COLO829 (cell line): ENCODE measurements at regions not wholly inside any gene's neighbourhood (a gene's known extent, or its start where the extent isn't known, plus 50 kb on each side); places are given as distances from the start of the nearest gene placed in this dataset.

Source experiments
- DNase-seq: peaks from one replicate; pipeline ENCODE4 v3.0.0; 2012; ENCODE audit warnings: low spot score

DNA sequence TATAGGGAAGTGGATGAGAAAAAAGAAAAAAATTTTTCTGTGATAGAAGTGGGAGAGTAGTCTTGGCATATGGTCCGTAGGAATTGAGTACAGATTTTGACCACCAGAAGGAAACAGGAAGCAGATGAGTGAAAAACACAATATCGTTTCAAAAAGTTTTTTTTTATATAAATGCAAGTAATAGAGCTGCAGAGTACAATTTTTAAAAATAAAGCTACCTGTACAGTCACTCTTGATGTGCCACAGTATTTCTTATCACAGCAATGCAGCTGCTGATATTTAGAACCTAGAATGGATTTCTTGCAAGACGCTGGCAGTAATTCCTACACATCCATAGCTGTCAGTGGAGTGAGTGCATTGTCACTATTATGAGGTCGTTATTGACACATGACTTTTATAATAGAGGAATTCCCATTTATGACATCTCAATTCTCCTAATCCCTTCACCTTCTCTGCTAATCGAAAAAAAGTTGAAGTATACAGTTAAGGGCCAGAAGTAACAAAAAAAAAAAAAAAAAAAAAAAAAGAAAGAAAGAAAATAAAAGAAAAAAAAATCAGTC, 477.7 kb downstream of the TAF11L14 start:
- no peak for DNase-seq

DNA sequence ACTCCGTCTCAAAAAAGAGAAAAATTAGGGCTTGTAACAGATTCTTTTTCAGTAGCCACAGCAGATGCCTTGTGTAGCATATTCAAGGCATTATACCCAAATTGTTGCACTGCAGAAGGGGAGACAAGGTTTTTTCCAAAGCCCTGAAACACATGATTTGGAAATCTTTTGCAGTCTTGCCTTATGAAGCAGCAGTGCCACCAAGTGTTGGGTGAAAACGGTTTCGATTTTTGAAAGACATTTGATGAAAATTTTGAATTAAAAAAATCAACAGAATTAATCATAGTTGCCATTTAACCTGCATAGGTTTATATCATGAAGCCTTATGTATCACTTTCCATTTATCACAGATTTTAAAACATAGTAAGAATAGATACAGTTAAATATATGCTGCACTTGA, 479.5 kb downstream of the TAF11L14 start:
- DNase-seq: no peak

DNA sequence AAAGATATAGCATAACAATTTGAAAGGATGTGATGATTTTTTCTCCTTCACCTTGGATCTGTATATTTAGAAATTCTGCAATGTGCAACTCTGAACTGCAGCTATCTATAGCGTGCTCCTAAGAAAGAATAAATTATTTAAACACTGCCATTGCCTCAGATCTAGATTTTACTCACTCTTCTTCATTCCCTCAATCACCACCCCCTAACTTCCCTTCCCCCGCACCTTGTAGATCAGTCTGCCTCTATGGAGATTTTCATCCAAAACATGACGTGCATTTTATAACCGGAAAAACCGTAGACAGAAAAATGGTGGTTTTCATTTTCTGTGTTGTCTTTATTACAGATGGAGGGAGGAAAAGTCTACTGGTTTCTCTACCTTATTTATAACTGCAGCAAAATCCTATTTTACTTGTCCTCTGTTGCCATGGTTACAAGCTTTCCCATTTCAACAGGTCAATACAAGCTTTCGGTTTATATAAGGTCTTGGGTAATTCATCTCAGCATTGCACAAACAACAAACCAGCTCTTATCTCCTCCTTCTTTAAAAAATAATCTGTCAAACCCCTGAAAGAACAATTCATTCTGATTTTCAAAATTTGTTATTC, 480.0 kb downstream of the TAF11L14 start:
- no peak for DNase-seq

DNA sequence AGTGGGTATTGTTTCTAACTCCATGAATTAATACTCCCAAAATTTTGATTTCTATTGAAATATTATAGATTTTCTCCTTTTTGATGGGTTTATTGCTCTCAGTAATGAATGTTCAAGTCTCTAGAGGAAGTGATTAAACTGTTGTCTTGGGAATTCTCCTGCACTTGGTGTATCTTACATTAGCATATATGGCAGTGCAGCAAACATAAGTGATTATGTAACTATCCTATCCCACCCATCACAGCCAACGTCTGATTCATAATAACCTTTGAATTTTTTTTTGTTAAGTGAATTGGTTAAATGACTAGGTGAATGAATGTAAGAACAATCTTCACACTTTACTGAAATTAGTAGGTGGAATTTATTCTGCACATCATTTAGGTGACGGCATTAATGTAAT, 483.7 kb downstream of the TAF11L14 start:
- no peak for DNase-seq

DNA sequence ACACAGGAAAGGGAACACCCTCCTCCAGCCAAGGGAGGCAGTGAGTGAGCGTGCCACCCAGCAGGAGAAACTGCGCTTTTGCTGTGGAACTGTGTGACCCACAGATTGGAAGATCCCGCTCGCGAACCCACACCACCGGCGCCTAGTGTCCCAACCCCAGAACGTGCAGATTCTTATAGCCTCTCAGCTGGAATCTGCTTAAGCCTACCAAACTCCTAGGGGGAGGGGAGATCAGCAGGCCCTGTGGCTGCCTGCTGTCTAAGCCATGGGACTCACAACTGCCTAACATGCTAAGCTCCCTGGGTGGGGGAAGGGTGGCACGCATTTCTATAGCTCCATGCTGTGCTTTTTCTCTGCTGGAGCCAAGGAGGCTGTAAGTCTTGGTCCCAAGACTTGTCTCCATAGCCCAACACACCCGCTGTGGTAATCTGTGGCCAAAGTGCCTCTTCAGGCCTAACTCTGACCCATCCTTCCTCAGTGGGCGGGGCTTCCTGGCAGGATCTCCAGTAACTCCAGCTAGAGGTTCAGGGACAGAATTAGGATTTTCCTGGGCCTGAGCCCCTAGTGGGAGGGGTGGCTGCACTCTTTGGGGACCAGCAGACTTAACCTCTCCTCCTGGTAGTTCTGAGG, 485.0 kb downstream of the TAF11L14 start:
- DNase-seq: no peak

DNA sequence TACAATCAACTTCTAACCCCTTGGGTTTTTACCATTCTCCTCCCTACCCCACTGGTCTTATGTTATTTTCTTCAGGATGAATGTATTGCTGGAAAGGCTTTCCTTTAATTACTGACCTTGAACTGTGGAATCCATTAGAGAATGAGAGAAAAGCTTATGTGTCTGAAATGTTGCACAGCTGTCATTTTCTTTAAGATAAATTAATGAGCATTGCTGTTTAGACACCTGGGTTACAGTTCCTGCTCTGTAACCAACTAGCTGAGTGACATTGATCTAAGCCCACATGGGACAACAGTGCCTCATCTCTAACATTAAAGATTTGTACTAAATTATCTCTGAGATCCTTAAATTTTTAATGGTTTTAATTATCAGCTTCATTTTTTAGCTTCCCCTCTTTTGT, 507.0 kb downstream of the TAF11L14 start:
- no peak for DNase-seq

DNA sequence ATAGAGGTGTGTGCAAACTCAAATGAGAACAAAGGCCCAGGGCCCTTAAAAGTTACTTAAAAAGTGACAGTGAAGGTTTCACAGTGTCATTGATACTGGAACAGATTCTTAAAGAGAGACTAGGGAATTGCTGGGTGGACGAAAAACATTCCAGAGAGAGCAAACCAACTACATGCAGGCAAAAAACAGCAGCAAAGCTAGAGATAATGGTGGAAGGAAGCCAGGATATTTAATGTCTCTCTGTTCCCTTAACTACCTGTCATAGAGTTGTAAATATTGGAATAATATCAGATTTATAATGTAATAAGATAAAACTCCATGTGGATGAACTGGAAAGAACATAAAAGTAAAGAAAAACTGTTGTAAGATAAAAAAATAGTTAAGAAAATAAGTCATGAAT, 508.6 kb downstream of the TAF11L14 start:
- DNase-seq: no peak

DNA sequence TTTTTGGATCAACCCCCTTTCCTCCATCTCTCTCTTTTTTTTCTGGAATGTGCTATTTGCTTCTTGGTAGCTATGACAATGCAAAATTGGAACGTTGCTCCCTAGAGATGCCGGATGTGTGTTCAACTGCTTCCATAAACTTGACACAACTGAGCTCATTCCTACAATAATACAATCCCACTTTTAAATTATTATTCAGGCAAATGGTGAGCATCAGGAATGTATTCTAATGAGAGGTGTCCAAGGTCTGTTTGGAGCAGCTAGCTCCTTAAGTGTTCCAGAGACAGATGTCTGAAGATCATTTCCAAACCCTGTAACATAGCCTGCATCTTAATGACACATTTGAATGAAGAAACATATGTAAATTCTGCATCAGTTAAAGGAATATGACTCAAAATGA, 518.4 kb downstream of the TAF11L14 start:
- DNase-seq: no peak

DNA sequence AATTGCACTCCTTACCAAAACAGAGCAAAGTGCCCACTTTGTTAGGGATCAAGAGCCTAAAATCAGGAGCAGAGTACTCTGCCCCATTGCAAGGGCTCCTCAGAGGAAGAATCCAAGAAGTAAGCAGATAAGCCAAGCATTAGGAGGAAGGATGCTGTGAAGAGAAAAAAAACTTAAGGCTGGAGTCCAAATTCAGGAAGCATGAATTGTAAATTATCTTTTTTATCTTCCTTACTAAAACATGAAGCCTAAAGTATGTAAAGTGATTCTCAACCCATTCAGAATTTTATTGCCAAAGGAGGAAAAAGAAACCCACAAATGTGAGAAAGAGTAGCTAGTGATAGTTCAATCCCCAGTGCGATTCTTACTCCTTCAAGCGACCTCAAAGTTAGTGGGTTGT, 523.9 kb downstream of the TAF11L14 start:
- no peak for DNase-seq

DNA sequence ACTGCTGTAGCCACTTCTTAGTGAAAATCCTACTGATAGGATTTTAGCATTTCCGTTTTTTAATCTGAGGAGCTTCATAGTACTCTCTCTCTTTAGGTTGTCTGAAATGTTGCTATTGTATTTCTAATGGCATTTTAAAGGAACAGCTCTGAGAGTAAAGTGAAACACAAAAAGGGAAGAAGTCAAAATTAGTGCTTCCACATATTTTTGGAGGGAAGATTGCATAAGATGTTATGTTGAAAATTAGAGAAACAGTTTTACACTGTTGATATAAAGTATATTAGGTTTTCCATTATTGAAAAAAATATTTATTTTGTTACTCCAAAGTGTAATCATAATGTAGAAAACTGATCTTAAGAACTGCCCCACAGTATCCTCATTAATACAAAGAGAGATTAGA, 525.1 kb downstream of the TAF11L14 start:
- DNase-seq: no peak

DNA sequence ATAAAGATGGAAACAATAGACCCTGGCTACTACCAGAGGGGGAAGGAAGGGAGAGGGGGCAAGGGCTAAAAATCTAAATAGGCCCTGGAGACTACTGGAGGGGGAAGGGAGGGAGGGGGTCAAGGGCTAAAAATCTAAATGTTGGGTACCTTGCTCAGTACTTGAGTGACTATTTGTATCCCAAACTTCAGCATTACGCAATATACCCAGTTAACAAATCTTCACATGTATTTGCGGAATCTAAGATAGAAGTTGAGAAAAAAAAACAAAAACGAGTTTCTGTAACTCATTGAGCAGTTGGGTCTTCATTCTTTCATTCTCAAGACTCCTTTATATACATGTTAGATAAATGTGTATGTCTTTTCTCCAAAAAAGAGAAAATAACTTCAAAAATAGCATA, 537.4 kb downstream of the TAF11L14 start:
- no peak for DNase-seq

DNA sequence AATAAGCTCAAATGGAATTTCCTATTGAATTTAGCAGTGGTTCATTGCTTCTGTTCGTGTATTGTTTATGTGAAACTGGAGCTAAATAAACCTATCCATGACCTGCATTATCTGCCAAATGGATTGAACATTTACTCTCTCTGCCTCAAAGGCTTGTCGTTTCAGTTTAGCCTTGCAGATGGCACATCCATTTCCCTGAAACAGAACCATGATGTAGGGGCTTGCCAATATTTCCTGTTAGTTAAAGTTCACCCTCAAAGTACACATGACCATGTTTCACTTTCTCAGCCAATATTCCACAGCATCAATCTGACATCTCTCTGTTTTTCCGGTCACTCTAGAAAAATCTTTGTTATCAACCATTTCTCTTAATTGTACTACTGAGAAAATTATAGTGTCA, 545.3 kb downstream of the TAF11L14 start:
- no peak for DNase-seq

DNA sequence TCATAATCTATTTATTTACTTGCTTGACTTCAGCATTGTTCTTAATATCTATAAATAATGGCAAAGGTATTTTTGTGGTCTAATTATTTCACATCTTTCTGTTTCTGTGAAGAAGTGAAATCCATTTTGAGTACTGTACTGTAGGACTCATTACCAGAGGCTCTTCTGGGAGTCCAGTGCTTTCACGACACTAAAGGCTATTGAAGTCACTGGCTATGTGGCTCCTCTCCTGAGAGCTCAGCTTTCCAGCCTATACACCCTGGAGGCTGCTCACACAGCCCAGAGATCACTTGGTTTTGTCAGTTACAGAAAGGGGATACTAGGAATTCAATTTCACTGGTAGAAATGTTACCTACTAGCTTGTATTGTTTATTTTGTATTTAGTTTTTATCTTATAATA, 547.3 kb downstream of the TAF11L14 start:
- DNase-seq: no peak

DNA sequence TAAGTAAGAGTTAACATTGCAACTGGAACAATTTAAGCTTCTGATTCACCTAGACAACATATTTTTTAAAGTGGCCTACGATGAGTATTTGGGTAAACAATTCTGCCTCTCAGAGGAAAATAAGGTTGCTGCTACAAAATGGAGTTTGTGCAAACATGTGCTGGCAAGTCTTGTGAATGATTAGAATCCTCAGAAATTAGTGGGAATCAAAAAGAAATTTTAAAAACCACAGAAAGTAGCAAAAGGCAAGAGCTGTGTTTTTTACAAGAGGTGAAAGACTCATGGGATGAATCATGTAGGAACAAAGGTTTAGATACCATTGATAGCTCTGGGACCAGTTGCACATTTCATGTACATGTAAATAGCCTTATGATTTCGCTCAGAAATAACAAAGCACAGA, 561.6 kb downstream of the TAF11L14 start:
- no peak for DNase-seq

DNA sequence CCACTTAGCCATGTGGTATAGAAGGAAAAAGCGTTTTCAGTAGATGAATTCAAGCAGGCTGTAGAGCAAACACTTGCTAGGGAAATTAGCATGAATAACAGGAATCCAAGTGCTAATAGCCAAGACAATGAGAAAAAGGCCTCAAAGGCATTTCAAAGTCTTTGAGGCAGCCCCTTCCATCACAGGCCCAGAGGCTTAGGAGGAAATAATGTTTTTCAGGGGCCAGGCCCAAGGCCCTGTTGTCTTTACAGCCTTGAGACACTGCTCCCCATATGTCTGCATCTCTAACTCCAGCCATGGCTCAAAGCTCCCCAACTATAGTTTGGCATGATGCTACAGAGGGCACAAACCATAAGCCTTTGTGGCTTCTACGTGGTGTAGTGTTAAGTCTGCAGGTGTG, 563.5 kb downstream of the TAF11L14 start:
- DNase-seq: no peak

DNA sequence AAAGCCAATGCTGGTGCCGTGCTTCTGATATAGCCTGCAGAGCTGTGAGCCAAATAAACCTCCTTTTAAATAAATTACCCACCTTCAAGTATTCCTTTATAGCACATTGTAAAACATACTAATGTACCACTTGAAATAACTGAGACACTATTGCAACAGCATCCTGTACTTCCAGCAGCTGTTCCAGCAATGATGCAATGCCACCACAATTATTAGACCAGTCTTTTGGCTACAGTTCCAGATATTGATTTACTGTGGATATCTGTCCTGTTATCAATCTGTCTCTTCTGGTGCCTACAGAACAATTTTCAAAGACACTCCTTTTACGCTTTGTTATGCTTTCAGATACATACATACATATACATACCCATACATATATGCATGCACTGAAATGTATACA, 567.9 kb downstream of the TAF11L14 start:
- no peak for DNase-seq

DNA sequence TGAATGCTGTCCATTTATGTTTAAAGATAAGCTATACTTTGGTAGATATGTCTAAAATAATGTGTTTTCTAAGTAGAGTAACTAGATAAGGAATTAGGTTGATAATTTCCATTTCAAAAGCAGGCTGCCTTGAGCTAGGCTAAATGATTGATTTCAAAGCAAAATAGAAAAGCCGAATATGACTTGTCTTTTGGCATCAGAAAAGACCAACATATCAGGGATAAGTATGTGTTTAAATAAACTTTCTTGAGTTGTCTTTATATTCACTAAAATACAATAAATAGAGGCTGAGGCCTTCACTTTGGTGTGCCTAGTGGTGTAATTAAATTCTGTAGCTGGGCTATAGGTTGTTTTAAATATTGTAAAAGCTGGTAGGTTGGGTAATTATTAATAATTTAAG, 569.0 kb downstream of the TAF11L14 start:
- no peak for DNase-seq

DNA sequence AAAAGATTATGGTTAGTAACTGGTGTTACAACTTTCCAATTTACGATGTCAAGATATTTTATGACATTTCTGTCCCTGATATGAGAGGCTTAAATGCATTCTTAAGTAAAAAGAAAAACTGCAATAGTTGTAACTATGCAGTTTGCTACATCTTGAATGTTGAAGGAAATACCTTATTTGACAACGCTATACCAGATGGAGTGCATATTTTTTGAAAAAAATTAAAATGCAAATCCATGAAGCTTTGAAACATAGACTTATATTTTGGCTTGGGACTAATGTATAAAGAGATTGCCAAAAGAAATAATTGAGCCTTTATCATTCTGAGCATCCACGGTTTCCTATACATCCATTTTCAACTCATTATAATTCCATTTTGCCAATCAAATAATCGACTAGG, 579.4 kb downstream of the TAF11L14 start:
- no peak for DNase-seq

DNA sequence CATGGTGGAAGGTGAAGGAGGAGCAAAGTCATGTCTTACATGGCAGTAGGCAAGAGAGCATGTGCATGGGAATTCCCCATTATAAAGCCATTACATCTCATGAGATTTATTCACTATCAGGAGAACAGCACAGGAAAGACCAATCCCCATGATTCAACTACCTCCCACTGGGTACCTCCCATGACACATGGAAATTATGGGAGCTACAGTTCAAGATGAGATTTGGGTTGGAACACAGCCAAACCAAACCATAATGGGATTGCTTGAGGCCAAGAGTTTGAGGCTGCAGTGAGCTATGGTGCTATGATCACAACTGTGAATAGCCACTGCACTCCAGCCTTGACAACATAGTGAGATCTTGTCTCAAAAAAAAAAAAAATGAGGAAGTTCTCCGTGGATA, 581.8 kb downstream of the TAF11L14 start:
- DNase-seq: no peak

DNA sequence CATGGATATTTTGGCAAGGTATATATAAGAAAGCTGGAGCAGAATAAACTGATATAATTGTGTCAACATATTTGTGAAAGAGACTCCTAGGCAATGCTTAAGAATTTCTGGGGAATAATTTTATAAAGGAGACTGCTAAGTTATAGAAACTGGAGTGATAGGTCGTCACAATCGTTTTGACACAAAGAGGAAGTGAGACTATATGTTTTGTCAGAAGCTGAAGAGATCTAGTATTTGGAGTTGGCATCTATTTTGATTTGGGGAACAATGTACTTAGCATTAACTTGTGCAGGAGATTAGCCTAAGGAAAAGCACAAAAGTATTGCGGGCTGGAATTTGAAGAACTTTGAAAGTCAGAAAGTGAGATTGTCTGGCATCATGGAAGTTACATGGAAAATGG, 582.5 kb downstream of the TAF11L14 start:
- DNase-seq: no peak

DNA sequence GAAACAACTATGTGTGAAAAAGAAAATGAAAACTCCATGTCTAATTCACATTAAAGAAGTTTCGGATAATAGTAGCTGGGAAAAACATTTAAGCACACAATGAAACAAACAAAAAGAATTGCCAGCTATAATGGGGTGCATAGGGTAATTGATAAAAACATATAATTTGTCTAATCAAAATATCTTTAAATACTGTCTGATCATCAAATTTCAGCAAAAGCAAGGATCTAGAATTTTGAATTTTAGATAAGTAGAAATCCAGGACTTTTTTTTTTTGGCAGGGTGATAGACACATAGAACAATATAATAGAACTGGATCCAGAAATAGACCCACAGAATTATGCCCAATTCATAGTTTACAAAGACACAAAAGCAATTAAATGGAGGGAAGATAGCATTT, 585.0 kb downstream of the TAF11L14 start:
- DNase-seq: no peak

DNA sequence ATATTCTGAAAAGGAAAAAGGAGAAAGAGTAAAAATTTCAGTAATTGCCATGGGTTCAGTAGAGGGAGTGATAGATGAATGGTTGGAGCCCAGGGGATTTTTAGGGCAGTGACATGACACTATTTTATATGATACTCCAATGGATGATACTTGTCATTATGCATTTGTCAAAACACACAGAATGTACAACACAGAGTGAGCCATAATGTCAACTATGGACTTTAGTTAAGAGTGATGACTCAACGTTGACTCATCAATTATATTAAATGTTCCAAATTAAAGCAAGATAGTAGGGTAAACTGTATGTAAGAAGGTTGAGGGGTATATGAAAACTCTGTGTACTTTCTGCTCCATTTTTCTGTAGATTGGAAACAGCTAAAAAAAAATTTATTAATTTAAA, 586.4 kb downstream of the TAF11L14 start:
- no peak for DNase-seq

DNA sequence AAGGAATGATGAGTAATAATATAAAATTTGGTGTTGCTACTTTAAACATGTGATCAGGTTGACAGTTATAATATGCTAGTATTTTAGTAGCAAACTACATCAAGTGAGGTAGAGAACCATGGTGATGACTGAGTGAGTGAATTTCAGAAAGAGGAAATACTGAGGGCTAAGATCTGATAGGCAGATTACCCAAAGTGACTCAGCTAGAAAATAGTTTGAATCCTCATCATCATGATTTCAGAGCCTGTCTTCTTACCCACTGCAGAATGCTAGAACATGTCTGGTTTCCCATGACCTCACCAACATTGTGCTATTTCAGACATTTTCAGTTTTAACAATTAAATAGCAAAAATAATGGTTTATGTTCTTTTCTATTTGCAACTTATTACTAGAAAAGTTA, 602.1 kb downstream of the TAF11L14 start:
- no peak for DNase-seq

DNA sequence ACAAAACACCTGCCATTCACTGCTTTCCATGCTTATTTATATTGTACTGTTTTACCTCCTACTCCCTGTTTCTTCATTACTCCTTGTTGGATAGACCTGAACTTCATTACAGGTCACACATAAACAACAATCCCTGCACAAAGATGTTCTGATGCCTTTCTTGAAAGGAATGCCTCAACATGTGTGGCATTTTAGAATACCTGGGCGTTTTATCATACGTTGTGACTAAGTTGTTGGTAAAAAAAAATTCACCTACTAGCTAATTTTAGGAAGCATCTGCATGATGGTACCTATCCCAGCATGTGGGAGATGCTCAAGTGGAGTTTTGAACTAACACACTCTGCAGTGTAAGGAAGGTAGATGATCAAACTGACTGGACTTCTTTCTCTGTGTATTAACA, 604.1 kb downstream of the TAF11L14 start:
- DNase-seq: no peak
